KG1 (cell line): ENCODE measurements at regions not wholly inside any gene's neighbourhood (a gene's known extent, or its start where the extent isn't known, plus 50 kb on each side); places are given as distances from the start of the nearest gene placed in this dataset.

Experiments used
- DNase-seq: peaks from one replicate; lab custom pipeline; 2025; lab: John Stamatoyannopoulos, UW

GRCh38 chr10:113420057-113420732, 132.7 kb upstream of the HABP2 start:
- no peak for DNase-seq

- DNase-seq = no peak
Observed at GRCh38 chr10:113420733-113421675, 131.8 kb upstream of the HABP2 start.

- no peak for DNase-seq
Observed at GRCh38 chr10:113422371-113422770, 130.5 kb upstream of the HABP2 start.

- DNase-seq = no peak
Observed at GRCh38 chr10:113423981-113424721, 128.7 kb upstream of the HABP2 start.

- DNase-seq = no peak
Observed at GRCh38 chr10:113425008-113425407, 127.8 kb upstream of the HABP2 start.

GRCh38 chr10:113425541-113425951, 127.3 kb upstream of the HABP2 start:
- no peak for DNase-seq

GRCh38 chr10:113426181-113426877, 126.5 kb upstream of the HABP2 start:
- no peak for DNase-seq

- DNase-seq = no peak
Observed at GRCh38 chr10:113427236-113427735, 125.6 kb upstream of the HABP2 start.

- no peak for DNase-seq
Observed at GRCh38 chr10:113427811-113428558, 124.9 kb upstream of the HABP2 start.

- no peak for DNase-seq
Observed at GRCh38 chr10:113430634-113431397, 122.0 kb upstream of the HABP2 start.

- DNase-seq = no peak
Observed at GRCh38 chr10:113431398-113432160, 121.3 kb upstream of the HABP2 start.

GRCh38 chr10:113433711-113434110, 119.1 kb upstream of the HABP2 start:
- DNase-seq = no peak

- no peak for DNase-seq
Observed at GRCh38 chr10:113434315-113434714, 118.5 kb upstream of the HABP2 start.

- no peak for DNase-seq
Observed at GRCh38 chr10:113434950-113435349, 117.9 kb upstream of the HABP2 start.

GRCh38 chr10:113435881-113436280, 117.0 kb upstream of the HABP2 start:
- no peak for DNase-seq

GRCh38 chr10:113436851-113437250, 116.0 kb upstream of the HABP2 start:
- DNase-seq = no peak

- DNase-seq = no peak
Observed at GRCh38 chr10:113438652-113439051, 114.2 kb upstream of the HABP2 start.

GRCh38 chr10:113441220-113441619, 111.6 kb upstream of the HABP2 start:
- no peak for DNase-seq

GRCh38 chr10:113441686-113442270, 111.1 kb upstream of the HABP2 start:
- DNase-seq = no peak
